ENCODE measurements at regions not wholly inside any gene's neighbourhood (a gene's known extent, or its start where the extent isn't known, plus 50 kb on each side); places are given as distances from the start of the nearest gene placed in this dataset.

DNA sequence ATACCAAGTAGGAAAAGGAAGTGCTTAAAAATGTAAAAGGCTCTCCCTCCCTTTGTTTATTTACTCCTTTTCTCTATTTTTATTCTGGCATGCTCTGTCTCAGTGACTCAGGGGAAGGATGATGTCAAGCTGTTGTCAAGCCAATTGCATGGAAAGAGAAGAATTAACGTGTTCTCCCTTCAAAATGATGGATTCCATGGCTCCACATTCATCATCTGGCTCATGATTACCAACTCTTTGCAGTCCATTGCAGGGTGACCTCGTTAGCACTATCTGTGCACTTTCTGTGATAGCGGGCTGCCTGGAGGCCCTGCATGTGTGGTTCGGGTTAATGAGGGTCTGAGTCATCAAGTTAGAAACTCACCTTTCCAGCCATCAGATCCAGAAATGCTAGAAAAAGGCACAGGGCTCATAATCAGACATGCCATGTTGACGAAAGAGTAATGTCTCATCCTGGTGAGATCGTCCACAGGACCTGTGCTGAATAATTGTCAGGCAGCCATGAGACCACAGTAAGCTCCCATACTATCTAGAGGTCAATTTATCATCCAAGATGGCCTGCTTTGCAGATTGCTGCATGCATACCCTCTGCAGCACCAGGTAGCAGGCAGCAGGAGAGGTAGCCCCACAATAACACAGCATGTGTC is 79.2 kb upstream of the BTG1 start:
- no peak for DNase-seq (ENCODE audit: low read depth)

DNA sequence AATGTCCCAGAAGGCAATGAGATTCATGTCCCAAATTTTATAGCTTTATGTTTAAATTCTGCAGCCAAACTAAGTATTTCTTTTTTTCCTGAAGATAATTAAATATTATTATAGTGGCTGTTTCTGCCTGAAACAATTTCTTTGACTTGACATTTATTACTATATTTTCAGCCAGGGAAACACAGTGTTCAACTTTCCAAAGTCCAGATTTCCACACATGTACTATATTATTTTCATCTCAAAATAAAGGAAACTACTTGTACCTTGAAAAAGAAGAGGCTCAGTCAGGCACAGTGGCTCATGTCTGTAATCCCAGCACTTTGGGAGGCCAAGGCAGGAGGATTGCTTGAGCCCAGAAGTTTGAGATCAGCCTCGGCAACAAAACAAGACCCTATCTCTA is 77.8 kb upstream of the BTG1 start:
- DNase-seq (ENCODE audit: low read depth), result no peak

DNA sequence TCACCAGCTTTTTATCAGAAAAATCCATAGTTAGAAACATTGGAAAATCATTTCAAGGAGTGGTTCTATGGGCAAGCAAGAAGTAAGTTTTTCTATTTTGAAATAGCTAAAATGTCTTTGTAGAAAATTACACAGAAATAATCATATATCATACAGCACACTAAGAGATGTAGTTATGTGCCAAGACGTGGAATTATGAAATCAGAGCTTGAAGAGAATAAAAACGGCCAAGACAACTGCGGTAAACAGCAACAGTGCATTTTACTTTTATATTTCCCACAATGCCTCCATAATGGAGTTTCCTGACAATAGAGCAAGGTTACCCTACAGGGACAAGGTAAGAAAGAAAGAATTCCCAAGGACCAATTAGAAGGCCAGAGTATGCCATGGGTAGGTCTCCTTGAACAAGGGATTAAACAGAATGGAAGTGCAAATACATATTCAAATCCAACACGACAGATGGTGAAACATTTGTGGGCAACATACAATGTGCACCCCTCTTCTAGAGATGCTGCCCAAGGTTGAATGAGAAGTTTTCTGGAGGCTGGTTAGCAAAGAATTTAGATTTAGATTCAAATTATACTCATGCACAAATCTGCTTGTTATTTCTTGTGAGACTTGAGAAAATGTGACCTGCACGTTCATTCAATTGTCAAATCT is 76.1 kb upstream of the BTG1 start:
- DNase-seq (ENCODE audit: low read depth), result no peak

DNA sequence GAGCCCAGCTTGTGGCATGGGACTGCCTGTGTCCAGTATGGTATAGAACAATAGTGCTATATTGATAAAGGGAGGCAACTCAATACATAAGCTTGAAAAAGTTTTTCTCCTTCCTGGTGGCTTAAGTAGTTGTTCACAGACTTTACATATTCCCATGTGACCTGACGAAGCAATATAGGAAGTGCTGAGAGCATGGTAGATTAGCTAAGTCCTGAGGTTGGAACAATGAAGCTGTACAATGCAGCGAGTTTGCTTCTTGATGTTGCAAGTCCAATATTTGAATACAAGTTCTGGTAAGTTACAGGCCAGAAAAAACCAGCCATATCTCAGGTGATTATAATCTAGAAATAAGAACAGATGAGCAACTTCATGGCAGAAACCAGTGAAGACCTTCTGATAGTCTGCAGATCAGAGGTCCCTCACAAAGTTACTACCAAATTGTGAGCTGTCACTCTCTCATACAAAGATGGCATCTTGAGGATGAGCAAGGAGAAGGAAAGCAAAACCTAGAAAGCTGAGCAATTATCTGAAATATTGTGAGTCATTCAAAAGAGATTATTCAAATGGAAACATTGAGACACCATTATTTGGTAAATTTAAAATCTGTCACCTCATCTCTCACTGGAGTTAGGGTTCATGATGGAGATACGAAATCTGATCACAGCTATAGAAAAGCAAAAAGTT is 72.9 kb upstream of the BTG1 start:
- no peak for DNase-seq (ENCODE audit: low read depth)

DNA sequence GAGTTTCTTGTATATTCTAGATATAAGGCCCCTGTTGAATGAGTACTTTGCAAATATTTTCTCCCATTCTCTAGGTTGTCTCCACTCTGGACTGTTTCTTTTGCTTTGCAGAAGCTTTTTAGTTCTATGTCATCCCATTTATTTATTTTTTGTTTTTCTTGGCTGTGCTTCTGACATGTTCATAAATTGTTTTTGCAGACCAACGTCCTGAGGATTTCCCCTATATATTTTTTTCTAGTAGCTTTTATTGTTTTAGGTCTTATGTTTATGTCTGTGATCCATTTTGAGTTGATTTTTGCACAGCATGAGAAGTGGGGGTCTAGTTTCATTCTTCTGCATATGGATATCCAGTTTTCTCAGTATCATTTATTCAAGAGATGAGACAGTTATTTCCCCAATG is 70.4 kb upstream of the BTG1 start:
- DNase-seq (ENCODE audit: low read depth), result no peak

DNA sequence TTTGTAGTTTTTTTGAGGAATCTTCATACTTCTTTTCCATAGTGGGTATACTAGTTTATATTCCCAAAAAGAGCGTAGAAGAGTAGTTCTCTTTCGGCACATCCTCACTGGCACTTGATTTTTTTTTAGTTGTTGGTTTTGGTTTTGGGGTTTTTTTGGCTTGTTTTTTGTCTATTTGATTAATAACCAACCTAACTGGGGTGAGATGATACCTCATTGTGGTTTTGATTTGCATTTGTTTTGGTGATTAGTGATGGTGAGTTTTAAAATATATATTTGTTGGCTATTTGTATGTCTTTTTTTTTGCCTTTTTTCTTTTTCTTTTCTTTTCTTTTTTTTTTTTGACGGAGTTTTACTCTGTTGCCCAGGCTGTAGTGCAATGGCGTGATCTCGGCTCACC is 69.7 kb upstream of the BTG1 start:
- DNase-seq (ENCODE audit: low read depth), result no peak

DNA sequence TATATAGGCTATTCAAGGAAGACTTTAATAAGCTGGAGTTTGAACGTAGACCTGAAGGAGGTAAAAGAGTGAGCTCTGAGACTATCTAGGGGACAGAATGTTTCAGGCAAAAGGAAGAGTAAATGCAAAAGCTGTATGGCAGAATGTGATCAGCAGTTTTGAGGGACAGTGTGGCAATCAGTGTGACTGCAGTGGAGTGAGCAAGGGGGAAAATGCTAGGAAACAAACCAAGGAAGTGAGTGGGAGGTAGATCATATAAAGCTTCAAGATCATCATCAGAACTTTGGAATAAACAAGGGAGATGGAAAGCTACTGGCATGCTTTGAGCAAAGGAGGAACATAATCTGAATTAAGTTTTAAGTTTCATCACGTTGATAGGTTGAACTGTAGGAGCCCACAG is 67.5 kb upstream of the BTG1 start:
- DNase-seq (ENCODE audit: low read depth), result no peak

DNA sequence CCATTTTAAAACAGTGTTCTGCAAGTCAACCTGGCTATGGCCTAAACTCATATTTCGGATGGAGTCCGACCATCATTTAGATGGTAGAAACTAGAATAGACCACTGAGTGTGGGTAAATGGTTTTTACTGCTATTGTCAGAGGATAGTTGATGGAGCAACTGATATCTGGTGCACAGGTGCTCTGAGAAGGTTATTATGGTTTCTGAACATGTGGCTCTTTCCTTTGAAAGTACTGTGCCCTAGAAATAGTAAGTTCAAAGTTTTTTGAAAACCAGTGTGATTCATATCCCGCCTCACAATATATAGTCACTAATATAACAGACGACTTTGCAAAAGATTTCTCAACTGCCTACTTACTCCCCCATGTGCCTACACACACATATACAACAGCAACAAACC is 64.4 kb upstream of the BTG1 start:
- no peak for DNase-seq (ENCODE audit: low read depth)

DNA sequence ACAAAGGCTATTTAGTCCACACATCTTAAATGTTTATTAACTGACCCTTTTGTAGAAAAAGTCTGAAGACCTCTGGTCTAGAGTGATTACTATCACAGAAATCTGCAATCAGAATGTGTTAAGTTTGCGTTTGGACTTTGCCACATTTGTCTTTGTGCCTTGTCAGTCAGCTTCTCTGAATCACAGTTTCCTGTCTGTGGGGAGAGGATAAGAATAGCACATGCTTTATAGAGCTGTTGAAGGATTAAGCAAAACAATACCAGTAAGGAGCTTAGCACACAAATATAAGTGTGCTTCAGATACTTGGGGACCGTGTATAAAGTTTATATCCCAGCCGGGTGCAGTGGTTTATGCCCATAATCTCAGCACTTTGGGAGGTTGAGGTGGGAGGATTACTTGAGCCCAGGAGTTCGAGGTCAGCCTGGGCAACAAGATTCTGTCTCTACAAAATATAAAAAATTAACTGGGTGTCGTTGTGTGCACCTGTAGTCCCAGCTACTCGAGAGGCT is 63.0 kb upstream of the BTG1 start:
- DNase-seq (ENCODE audit: low read depth), result no peak

DNA sequence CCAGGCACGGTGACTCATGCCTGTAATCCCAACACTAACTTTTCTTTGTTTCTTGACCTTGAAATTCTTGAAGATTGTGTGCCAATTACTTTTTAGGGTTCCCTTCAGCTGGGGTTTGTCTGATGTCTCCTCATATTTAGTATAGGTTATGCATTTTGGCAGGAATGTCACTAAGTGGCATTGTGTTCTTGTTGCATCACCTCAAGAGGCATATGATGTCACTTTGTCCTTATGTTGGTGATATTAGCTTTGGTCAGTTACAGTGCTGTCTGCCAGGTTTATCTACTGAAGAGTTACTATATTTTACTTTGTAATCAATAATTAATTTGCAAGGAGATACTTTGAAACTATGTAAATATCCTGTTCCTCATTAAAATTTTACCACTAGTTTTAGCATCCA is 61.0 kb upstream of the BTG1 start:
- DNase-seq (ENCODE audit: low read depth), result no peak

DNA sequence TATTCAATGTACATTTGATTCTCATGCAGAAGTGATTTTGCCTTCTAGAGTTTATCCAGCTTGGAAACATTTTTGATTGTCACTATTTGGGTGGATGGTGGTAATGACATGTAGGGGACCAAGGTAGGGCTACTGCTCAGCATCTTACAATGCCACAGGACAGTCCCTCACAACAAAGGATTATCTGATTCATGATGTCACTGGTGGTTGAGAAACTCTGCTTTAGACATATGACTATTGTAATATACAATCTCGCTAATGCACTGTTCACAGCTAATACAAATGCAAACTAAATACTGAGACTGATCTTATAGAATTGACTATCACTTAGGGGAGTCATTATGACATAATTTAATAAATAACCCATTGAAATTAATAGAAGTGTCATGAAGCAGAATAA is 60.4 kb upstream of the BTG1 start:
- DNase-seq (ENCODE audit: low read depth), result no peak

DNA sequence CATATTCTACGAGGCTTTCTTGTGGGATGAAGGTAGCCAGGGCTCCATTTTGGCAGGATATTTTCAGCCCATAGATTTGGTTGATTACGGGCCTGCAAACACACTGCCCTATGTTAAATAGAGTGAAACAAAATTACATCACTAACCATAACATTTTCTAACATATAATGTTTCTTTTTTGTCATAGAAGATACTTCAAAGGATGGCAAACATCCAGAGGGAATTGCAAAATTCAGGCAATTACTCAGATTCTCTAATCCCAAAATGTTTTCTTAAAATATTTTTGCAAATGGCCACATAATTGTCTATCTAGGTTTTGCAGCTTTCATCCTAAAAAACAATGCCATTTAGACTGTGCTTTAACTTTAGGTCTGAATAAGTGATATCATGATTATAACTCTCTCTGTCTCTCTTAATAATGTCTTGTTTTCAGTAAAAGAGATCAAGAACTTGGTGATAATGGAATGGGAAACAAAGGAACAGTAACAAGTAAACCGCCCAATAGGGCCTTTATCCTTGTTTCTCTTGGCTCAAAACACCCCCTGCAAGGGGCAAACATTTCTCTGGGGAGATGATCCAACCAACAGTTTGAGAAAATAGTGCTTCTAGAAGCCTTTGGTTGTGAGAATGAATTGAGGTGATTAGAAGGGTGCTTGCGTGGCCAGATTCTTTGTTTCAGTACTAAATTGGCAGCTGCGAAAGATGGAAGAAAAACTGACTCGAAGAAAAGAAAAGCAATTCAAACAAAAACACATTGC is 54.4 kb upstream of the BTG1 start:
- DNase-seq (ENCODE audit: low read depth), result no peak

DNA sequence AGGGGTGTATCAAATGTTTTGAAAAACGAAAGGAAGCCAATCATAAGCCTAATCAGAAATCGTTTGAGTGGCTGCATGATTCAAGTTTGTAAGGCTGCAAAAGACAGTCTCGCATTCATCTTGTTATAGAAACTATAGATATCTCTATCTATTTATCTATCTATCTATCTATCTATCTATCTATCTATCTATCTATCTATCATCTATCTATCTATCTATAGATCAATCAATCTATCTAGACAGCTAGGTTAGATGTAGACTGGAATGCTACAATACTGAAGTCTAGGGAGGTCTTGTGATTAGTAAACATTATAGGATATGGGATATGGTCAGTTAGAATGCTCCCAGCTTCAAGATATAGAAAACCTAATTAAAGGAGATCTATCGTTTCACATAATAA is 52.2 kb upstream of the BTG1 start:
- DNase-seq (ENCODE audit: low read depth), result no peak

DNA sequence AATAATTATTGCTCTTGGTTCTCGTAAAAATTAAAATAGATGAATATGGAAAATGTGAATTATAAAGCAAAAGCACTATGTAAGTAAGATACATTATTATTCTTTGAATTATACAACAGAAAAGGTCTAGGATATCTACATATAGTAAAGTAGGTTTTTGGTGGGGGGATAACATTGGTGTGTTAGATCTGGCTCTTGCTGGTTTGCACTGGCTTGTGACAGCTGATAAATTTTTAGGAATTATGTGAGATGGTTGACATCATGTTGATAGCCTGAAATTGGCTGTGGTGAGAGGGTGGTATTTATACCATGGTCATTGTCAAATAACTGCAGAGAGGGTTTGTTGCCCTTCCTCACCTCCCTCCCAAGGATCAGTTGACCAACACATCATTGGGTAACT is 50.7 kb upstream of the BTG1 start:
- DNase-seq (ENCODE audit: low read depth), result no peak

Measured in stimulated activated CD8-positive, alpha-beta memory T cell treated with anti-CD3 and anti-CD28 coated beads, Interleukin-15, amount 100 ng/mL, for 24 hours (primary cell).